ENCODE measurements at regions not wholly inside any gene's neighbourhood (a gene's known extent, or its start where the extent isn't known, plus 50 kb on each side); places are given as distances from the start of the nearest gene placed in this dataset.
A peak's percentile ranks its signal among the peaks of the same experiment; 100 is the strongest.

DNA sequence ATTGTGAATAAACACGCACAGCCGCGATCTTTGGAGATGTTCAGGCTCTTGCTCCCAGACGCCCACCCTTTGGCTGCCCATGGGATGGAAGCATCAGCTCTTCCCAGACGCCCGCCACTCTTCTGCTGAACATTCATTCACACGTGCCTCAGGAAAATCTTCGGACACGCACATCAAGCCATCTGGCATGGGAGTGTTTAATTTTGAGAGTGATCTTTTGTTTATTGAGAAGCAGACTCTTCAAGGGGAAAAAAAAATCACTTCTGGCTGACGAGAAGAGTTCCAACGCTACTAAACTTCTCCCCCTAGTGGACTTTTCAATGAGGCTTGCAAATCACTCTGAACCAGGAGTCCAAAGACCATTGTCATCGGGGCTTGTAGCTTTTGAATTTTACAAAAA lies 62.0 kb upstream of the NUDT7 start:
- peak; percentile 56 for DNase-seq (ENCODE audit: low read depth)

GRCh38 chr16:77662246-77662645 lies 60.1 kb upstream of the NUDT7 start:
- no peak for DNase-seq (ENCODE audit: low read depth)

- no peak for DNase-seq (ENCODE audit: low read depth)
Observed at GRCh38 chr16:77663711-77664110, 58.6 kb upstream of the NUDT7 start.

DNA sequence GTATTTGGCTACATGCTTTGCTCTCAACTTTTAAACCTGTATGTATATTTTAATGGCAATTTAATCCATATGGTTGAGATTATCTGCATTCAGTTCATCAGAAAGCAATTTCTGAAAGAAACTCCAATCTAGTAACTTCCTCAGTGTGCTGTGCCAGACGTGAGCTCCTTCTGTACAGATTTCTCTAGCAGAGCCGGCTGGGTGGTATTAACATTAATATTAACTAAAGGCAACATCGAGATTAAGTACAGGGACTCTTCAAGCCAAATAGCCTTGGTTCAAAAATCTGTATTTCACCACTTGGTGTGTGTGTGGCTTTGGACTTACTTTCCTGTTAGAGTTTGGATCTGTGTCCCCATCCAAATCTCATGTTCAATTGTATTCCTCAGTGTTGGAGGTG lies 55.5 kb upstream of the NUDT7 start:
- no peak for DNase-seq (ENCODE audit: low read depth)

- DNase-seq (ENCODE audit: low read depth) = no peak
Observed at GRCh38 chr16:77668201-77668600, 54.1 kb upstream of the NUDT7 start.

GRCh38 chr16:77669057-77669456 lies 53.3 kb upstream of the NUDT7 start:
- no peak for DNase-seq (ENCODE audit: low read depth)
